Endothelial cell of umbilical vein (primary cell): ENCODE measurements at regions not wholly inside any gene's neighbourhood (a gene's known extent, or its start where the extent isn't known, plus 50 kb on each side); places are given as distances from the start of the nearest gene placed in this dataset.

Experiments used
- BruUV-seq: library from RNA; stranded (reverse); fragments of 400-500 nt; replicated peaks from 2 replicates; lab custom pipeline; 2021; lab: Mats Ljungman, UMichigan
- CTCF ChIA-PET: fragments of 300-600, 350-600 bp; sonication (Branson Sonifier 250); formaldehyde crosslinking; loops from one replicate; lab custom pipeline; 2021; ENCODE audit warnings: antibody characterized with exemption, inconsistent platforms; lab: Charles Lee
- POLR2A ChIA-PET: fragments of 300-600, 350-600 bp; sonication (Branson Sonifier 250); formaldehyde crosslinking; loops from one replicate; lab custom pipeline; 2021; ENCODE audit warnings: antibody characterized with exemption, inconsistent platforms; lab: Charles Lee
- DNase-seq: peaks from one replicate; pipeline ENCODE4 v3.0.0-alpha.2; 2011; ENCODE audit warnings: low read depth, low spot score
- FAIRE-seq: peaks from 2 replicates; lab custom pipeline; 2011; peaks lifted over from hg19 to GRCh38; lab: Jason Lieb, UNC
- H2AFZ ChIP-seq: 2 replicates; pipeline ENCODE4 v1.6.0; 2012; ENCODE audit warnings: low read depth, low read length, control low read depth, inconsistent platforms
- H3K27ac ChIP-seq: 2 replicates; pipeline ENCODE4 v1.5.1; 2011; ENCODE audit warnings: low read depth, mild to moderate bottlenecking, control low read depth, low read length, moderate library complexity; ENCODE audit not compliant: insufficient read depth
- H3K27me3 ChIP-seq, 2 experiments: 2 replicates each; pipeline versions ENCODE4 v1.6.0 to v1.6.1; 2011; ENCODE audit warnings: low read length in 2 of 2, mixed read lengths in 1 of 2; ENCODE audit not compliant: control insufficient read depth in 2 of 2, insufficient read depth in 2 of 2
- H3K36me3 ChIP-seq, 2 experiments: 2 replicates in 1 of 2; 3 replicates in 1 of 2; pipeline ENCODE4 v1.5.1; 2011; ENCODE audit warnings: low read length in 2 of 2, mild to moderate bottlenecking in 1 of 2, moderate library complexity in 1 of 2; ENCODE audit not compliant: control insufficient read depth in 2 of 2, insufficient read depth in 2 of 2; ENCODE audit errors: extremely low read depth in 1 of 2
- H3K4me1 ChIP-seq: 3 replicates; pipeline ENCODE4 v1.5.1; 2011; ENCODE audit warnings: mild to moderate bottlenecking, low read length; ENCODE audit not compliant: control insufficient read depth, insufficient read depth; ENCODE audit errors: extremely low read depth
- H3K4me2 ChIP-seq: 2 replicates; pipeline ENCODE4 v1.6.1; 2011; ENCODE audit warnings: low read length, control low read depth, mixed read lengths; ENCODE audit not compliant: insufficient read depth
- H3K4me3 ChIP-seq, 3 experiments: fragments of 200-600 bp in 1 of 3; sonication (generic), shearing (Covaris generic) in 1 of 3; replicated peaks in 1 of 3; 2 replicates each; pipeline ENCODE4 v1.5.1; 2011 to 2016; ENCODE audit warnings: control low read depth in 3 of 3, low read length in 3 of 3, mild to moderate bottlenecking in 2 of 3, inconsistent platforms in 1 of 3, low read depth in 1 of 3, moderate library complexity in 1 of 3; ENCODE audit not compliant: insufficient read depth in 1 of 3
- H3K79me2 ChIP-seq: 2 replicates; pipeline ENCODE4 v1.6.0; 2012; ENCODE audit warnings: low read length, inconsistent platforms; ENCODE audit not compliant: control insufficient read depth, insufficient read depth
- H3K9ac ChIP-seq: replicated peaks from 2 replicates; pipeline ENCODE3; 2011; ENCODE audit warnings: low read length, control low read depth; ENCODE audit not compliant: insufficient read depth; ENCODE audit errors: extremely low read depth
- H3K9me1 ChIP-seq: replicated peaks from 3 replicates; pipeline ENCODE4 v1.6.0; 2011; ENCODE audit warnings: mild to moderate bottlenecking, low read length; ENCODE audit not compliant: control insufficient read depth, insufficient read depth; ENCODE audit errors: extremely low read depth
- H3K9me3 ChIP-seq: replicated peaks from 2 replicates; pipeline ENCODE4 v1.5.1; 2012; ENCODE audit warnings: low read length, inconsistent platforms; ENCODE audit not compliant: control insufficient read depth, insufficient read depth
- H4K20me1 ChIP-seq: replicated peaks from 2 replicates; pipeline ENCODE3; 2011; ENCODE audit warnings: mild to moderate bottlenecking, low read length; ENCODE audit not compliant: control insufficient read depth, insufficient read depth; ENCODE audit errors: extremely low read depth
- CTCF ChIP-seq, 2 donors: IDR thresholded peaks; 1 replicate in 1 of 2; 2 replicates in 1 of 2; pipeline ENCODE4 v1.5.1; 2011; ENCODE audit warnings: low read length in 2 of 2, mild to moderate bottlenecking in 2 of 2, moderate library complexity in 2 of 2, control low read depth in 1 of 2, inconsistent platforms in 1 of 2, low read depth in 1 of 2; ENCODE audit not compliant: insufficient read depth in 1 of 2; ENCODE audit errors: extremely low read depth in 1 of 2
- JUN ChIP-seq: IDR thresholded peaks from 2 replicates; pipeline ENCODE4 v1.6.1; 2011; ENCODE audit warnings: borderline replicate concordance, low read depth; ENCODE audit not compliant: insufficient read length, insufficient read depth
- MYC ChIP-seq: IDR thresholded peaks from one replicate; pipeline ENCODE4 v1.6.1; 2011; ENCODE audit warnings: mild to moderate bottlenecking, low read depth, low read length
- dilution Hi-C: fragments of 300-500 bp; cut with MboI; formaldehyde crosslinking; loops from one replicate; pipeline ENCODE4 v1.15.0; 2019; ENCODE audit warnings: low sequenced_read_pairs; ENCODE audit not compliant: extremely low pct_ligation_motif_present
- intact Hi-C: fragments of 100-400 bp; cut with micrococcal nuclease; formaldehyde crosslinking; loops from one replicate; pipeline ENCODE4 v1.10.0; 2022

GRCh38 chr12:59404109-59404650 lies 191.6 kb upstream of the SLC16A7 start:
- dilution Hi-C loops = no loop called here
- H2AFZ ChIP-seq = no peak overlapping the region
- no peak for DNase-seq
- no peak overlapping the region for H3K4me2 ChIP-seq
- no peak overlapping the region for H3K4me3 ChIP-seq
- H3K9me3 ChIP-seq = no peaks in the 10 kb centered on the region
- H4K20me1 ChIP-seq = no peaks in the 10 kb centered on the region
- no peaks in the 10 kb centered on the region for H3K79me2 ChIP-seq
- no peak for FAIRE-seq
- no TSS peak for BruUV-seq
- POLR2A ChIA-PET = no interaction called here
- H3K36me3 ChIP-seq = no peaks in the 10 kb centered on the region
- intact Hi-C loops = loop anchor here (5.0 to 10.0 kb wide), 3 partner anchors 431 to 862 kb away; no protein-coding TSS in a partner anchor
- CTCF ChIA-PET = interaction anchor here (0.8 to 1.7 kb wide), 27 partner anchors 9 to 1153 kb away, joined by 3 to 21 read pairs (median 4); partner anchors contain the start of gene SLC16A7
- H3K27ac ChIP-seq = no peak overlapping the region
- H3K4me1 ChIP-seq = peaks cover 6% of the 10 kb centered on the region
- no peak overlapping the region for H3K9ac ChIP-seq
- no peaks in the 10 kb centered on the region for H3K27me3 ChIP-seq
- no peak for TF ChIP-seq CTCF (IDR thresholded peaks at IDR 0.05; ENCODE audit: extremely low read depth in 1 of 2, insufficient read depth in 1 of 2, low read depth in 1 of 2, low read length in 2 of 2)
- TF ChIP-seq MYC = no peak
- H3K9me1 ChIP-seq = no peaks in the 10 kb centered on the region

GRCh38 chr12:59403259-59403932 lies 192.4 kb upstream of the SLC16A7 start:
- TF ChIP-seq CTCF (IDR thresholded peaks at IDR 0.05; ENCODE audit: extremely low read depth in 1 of 2, insufficient read depth in 1 of 2, low read depth in 1 of 2, low read length in 2 of 2) (peak; percentile 74 to 79), JUN (no peak)

More at GRCh38 chr12:59403259-59403932, 192.4 kb upstream of the SLC16A7 start:
- ChIA-PET POLR2A (no interaction called here), CTCF (interaction anchor here (0.5 to 1.7 kb wide), 29 partner anchors 9 to 1154 kb away, joined by 3 to 21 read pairs (median 4); partner anchors contain the start of gene SLC16A7)
- no peaks in the 10 kb centered on the region for H3K9me1 ChIP-seq
- DNase-seq (peak; percentile 70), FAIRE-seq (peak; percentile 86)
- no peak overlapping the region for H3K27ac ChIP-seq
- peak overlapping the region in 1 of 3 experiments; percentile 20 for H3K4me3 ChIP-seq
- H3K9ac ChIP-seq = no peak overlapping the region
- peak overlapping the region; percentile 79 for H3K4me2 ChIP-seq
- no peaks in the 10 kb centered on the region for H3K36me3 ChIP-seq
- H3K79me2 ChIP-seq = no peaks in the 10 kb centered on the region
- H3K27me3 ChIP-seq = no peaks in the 10 kb centered on the region
- no peaks in the 10 kb centered on the region for H3K9me3 ChIP-seq
- intact Hi-C loops (loop anchor here (1.0 to 10.0 kb wide), 5 partner anchors 405 to 1091 kb away; no protein-coding TSS in a partner anchor), dilution Hi-C loops (no loop called here)
- H3K4me1 ChIP-seq = peaks cover 6% of the 10 kb centered on the region
- no TSS peak for BruUV-seq
- H2AFZ ChIP-seq = peak overlapping the region; percentile 97
- no peaks in the 10 kb centered on the region for H4K20me1 ChIP-seq
